ENCODE measurements at regions not wholly inside any gene's neighbourhood (a gene's known extent, or its start where the extent isn't known, plus 50 kb on each side); places are given as distances from the start of the nearest gene placed in this dataset.

DNA sequence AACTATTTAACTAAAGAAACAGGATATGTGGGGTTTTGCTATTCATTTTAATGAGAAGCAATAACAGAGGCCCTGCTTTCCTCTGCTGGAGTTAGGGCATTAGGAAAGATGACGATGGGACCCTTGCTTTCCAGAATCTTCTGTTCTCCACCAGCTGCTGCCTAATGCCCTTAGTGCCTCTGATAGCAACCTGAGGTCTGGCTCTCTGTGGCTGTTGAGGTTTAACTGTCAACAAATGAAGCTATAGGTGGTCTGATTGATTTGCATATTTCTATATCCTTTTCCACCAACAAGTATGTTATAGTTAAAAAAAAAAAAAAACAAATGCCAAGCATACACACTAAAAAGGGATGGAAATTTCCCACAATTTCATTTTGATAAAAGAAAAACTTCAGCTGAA lies 115.1 kb upstream of the NCK2 start:
- TF ChIP-seq SUZ12 (IDR thresholded peaks at IDR 0.05; ENCODE audit: extremely low read depth, insufficient read depth, insufficient read length) = no peak
- TF ChIP-seq YY1 (IDR thresholded peaks at IDR 0.05; ENCODE audit: insufficient read depth, insufficient read length) = no peak
- no peak for TF ChIP-seq ZNF274 (IDR thresholded peaks at IDR 0.05; ENCODE audit: low read depth, low read length)

Measured in NT2/D1 (cell line).